Right lobe of liver (tissue), 6 donors: ENCODE measurements at regions not wholly inside any gene's neighbourhood (a gene's known extent, or its start where the extent isn't known, plus 50 kb on each side); places are given as distances from the start of the nearest gene placed in this dataset.

Experiments
- ATAC-seq, 4 donors: fragments of 200-7000 bp; cut with Tn5 transposase; one replicate each; pipeline ENCODE4 v1.9.1; 2020; ENCODE audit warnings: mild to moderate bottlenecking in 4 of 4, moderate library complexity in 4 of 4
- DNase-seq, 3 donors: peaks; one replicate each; pipeline ENCODE4 v3.0.0-alpha.2; 2020
- H3K27ac ChIP-seq, 3 donors: fragments of 200-600 bp; one replicate each; pipeline ENCODE4 v1.8.0; 2022
- H3K27me3 ChIP-seq, 2 donors: fragments of 200-600 bp; one replicate each; pipeline ENCODE4 v1.8.0; 2022
- H3K36me3 ChIP-seq, 4 donors: fragments of 200-600 bp; sonication (generic) in 1 of 4; one replicate each; pipeline versions ENCODE4 v1.5.1 to v1.8.0; 2017 to 2022; ENCODE audit warnings: control low read depth in 1 of 4
- H3K4me1 ChIP-seq, 4 donors: fragments of 200-600 bp; sonication (generic) in 1 of 4; one replicate each; pipeline versions ENCODE4 v1.5.1 to v1.8.0; 2017 to 2022; ENCODE audit warnings: control low read depth in 1 of 4
- H3K4me3 ChIP-seq, 3 donors: fragments of 200-600 bp; one replicate each; pipeline ENCODE4 v1.8.0; 2022
- H3K9me3 ChIP-seq, 4 donors: fragments of 200-600 bp; sonication (generic) in 1 of 4; one replicate each; pipeline versions ENCODE4 v1.5.1 to v1.8.0; 2017 to 2022; ENCODE audit warnings: control low read depth in 1 of 4
- CTCF ChIP-seq, 4 donors: fragments of 200-600 bp in 3 of 4; fragments of 450-650 bp in 1 of 4; IDR thresholded peaks; one replicate each; pipeline versions ENCODE4 v1.5.1 to v1.8.0; 2016 to 2022; ENCODE audit warnings: antibody characterized with exemption in 4 of 4, mild to moderate bottlenecking in 2 of 4
- POLR2A ChIP-seq: fragments of 450-650 bp; IDR thresholded peaks from one replicate; pipeline ENCODE4 v1.6.1; 2017; ENCODE audit warnings: antibody characterized with exemption, mild to moderate bottlenecking
- WGBS: methylation state at CpG from one replicate; pipeline ENCODE4 v1.1.6; 2018; ENCODE audit warnings: low coverage, low lambda C conversion rate; ENCODE audit not compliant: insufficient coverage; ENCODE audit errors: missing lambda C conversion rate; 5-methylcytosine and 5-hydroxymethylcytosine counted together
- intact Hi-C, 2 donors: fragments of 100-400 bp; cut with DNase I; formaldehyde crosslinking; loops; one replicate each; pipeline versions ENCODE4 v1.11.2 to v1.14.1; 2022
- donor health status: DM: no; HTN: yes; CAD: no.
- donor health status: DM: no; HTN: no; CAD: no.
- donor health status: DM: no; HTN: no; CAD: no.
- donor health status: DM: no; HTN: yes; CAD: no.
- donor health status: DM: no; HTN: yes; CAD: no.

DNA sequence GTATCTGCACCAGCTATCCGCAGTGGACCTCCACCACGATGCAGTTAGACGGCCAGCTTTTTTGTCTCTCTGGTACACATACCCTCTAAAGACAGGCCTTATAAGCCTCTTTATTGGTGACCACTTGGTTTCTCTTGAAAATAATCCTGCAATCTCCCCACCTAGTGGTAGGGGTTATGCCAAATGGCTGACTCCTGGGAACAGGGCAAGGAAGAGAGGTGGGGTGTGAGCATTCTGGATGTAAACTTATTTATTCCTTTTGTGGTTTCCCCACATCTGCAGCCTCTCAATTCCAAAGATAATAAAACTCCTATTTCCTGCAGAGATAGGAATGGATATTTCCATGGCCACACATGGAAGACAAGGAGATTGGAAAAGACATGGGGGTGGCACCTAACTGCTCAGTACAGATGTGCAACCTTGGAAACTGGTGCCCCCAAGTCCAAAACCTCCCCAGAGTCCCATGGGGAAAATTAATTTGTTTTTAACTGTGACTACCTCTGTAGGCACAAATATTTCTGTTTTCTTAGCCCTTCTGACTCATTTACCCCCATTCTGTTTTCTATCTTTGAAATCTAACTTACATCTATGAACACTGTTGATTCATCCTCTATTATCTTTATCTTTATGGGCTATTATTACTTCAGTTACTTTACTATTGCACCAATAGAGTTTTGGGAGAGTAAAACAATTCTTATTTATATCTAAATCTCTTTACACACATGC is 112.7 kb upstream of the TSHZ3 start:
- no peaks in the 10 kb centered on the region for H3K4me1 ChIP-seq
- no peaks in the 10 kb centered on the region for H3K9me3 ChIP-seq
- intact Hi-C loops = no loop called here
- no peak overlapping the region for H3K4me3 ChIP-seq
- DNase-seq = no peak
- WGBS = 90% methylated on average over 2 of the region's 3 CpGs
- TF ChIP-seq CTCF (IDR thresholded peaks at IDR 0.05) (no peak), POLR2A (no peak)
- no peaks in the 10 kb centered on the region for H3K27me3 ChIP-seq
- no peak overlapping the region for H3K27ac ChIP-seq
- no peak for ATAC-seq
- H3K36me3 ChIP-seq = no peaks in the 10 kb centered on the region

DNA sequence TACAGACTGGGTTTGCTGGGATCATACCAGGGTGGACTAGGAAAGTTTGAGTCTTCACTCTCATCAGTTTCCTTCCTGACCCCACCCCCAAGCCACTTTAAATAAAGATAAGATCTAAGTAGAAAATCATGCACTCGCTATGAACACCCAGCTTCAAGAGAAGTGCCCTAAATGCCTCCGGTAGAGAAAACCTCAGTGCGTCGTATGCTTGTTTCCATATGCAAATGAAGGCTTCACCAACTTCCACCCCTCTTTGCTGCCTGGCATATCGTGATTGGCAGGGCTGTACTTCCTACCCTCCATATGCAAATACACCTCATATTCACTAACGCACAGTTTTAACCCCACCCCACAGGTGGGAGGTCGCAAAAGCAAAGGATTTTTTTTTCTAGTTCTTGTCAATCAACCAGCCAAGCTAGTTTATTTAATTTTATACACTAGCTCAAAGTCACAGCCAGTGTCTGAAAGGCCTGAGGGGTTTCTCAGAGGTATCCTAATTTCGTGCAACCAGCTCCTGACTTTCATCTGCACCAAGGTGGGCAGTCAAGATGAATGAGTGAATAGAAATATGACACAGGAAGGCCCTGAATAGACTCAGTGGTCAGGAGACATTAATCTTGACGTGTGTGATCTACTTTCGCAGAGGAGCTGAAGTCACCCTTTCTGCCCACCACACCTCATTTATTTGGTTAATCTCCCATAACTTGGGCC is 121.1 kb upstream of the TSHZ3 start:
- ATAC-seq = no peak
- DNase-seq = no peak
- 60% methylated on average over 10 of the region's 10 CpGs for whole genome bisulfite sequencing
- intact Hi-C loops = no loop called here
- no peak overlapping the region for H3K27ac ChIP-seq
- H3K4me1 ChIP-seq = no peaks in the 10 kb centered on the region
- TF ChIP-seq CTCF (IDR thresholded peaks at IDR 0.05) (no peak), POLR2A (no peak)
- no peak overlapping the region for H3K4me3 ChIP-seq
- H3K27me3 ChIP-seq = no peaks in the 10 kb centered on the region
- no peaks in the 10 kb centered on the region for H3K9me3 ChIP-seq
- H3K36me3 ChIP-seq = no peaks in the 10 kb centered on the region

DNA sequence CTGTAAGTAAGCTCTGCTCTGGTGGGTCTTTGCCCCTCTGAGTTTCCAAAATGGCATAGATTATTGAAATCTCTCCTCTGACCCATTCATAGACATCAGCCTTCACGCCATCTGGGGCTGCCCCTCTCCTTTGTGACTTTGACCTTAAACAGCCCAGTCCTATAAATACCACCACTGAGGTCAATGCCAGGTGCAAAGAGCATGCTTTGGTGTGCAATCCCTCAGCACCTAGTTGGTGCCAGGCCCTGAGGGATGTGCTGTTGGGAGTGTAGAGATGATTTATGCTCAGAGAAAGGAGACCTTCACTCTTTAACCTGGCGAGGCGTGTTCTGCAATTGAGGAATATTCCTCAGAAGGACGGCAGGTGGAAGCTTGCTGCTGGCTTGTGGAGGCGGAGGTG is 121.7 kb upstream of the TSHZ3 start:
- no peak for TF ChIP-seq POLR2A
- no peak for TF ChIP-seq CTCF (IDR thresholded peaks at IDR 0.05)
- no peaks in the 10 kb centered on the region for H3K27me3 ChIP-seq
- ATAC-seq (no peak), DNase-seq (no peak)
- no peak overlapping the region for H3K27ac ChIP-seq
- H3K9me3 ChIP-seq = no peaks in the 10 kb centered on the region
- intact Hi-C loops = no loop called here
- no peak overlapping the region for H3K4me3 ChIP-seq
- H3K36me3 ChIP-seq = no peaks in the 10 kb centered on the region
- 78% methylated on average over 5 of the region's 5 CpGs for WGBS
- H3K4me1 ChIP-seq = no peaks in the 10 kb centered on the region

DNA sequence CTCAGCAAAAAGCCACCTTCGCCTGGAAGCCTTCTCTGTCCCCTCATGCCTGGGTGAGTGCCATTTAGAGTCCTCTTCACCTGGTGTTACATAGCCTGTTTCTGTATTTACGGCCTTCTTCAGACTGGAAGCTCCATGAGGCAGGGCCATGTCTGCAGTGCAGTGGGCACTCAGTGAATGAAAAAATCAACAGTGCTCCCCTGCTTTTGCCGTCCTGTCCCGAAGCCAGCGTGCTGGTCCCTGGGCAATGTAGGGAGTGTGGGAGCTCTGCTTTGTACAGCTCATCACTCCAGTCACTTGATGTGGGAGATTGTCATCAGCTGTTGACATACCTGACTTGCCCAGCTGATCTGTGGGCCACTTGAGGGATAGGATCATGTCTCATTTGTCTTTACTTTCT is 129.0 kb upstream of the TSHZ3 start:
- intact Hi-C loops = no loop called here
- H3K27ac ChIP-seq = no peak overlapping the region
- 77% methylated on average over 3 of the region's 5 CpGs for WGBS
- TF ChIP-seq POLR2A (no peak), CTCF (IDR thresholded peaks at IDR 0.05) (no peak)
- ATAC-seq = no peak
- H3K9me3 ChIP-seq = no peaks in the 10 kb centered on the region
- H3K4me3 ChIP-seq = no peak overlapping the region
- H3K36me3 ChIP-seq = no peaks in the 10 kb centered on the region
- H3K4me1 ChIP-seq = no peaks in the 10 kb centered on the region
- no peaks in the 10 kb centered on the region for H3K27me3 ChIP-seq
- DNase-seq = no peak
